Lung (tissue), 11 donors: ENCODE measurements at regions not wholly inside any gene's neighbourhood (a gene's known extent, or its start where the extent isn't known, plus 50 kb on each side); places are given as distances from the start of the nearest gene placed in this dataset.

Source experiments
- ATAC-seq: fragments of 200-7000 bp; cut with Tn5 transposase; one replicate; pipeline ENCODE4 v1.9.1; 2020; ENCODE audit warnings: moderate number of reproducible peaks; ENCODE audit not compliant: insufficient read depth, low FRiP score
- DNase-seq, 3 donors: peaks; one replicate each; pipeline ENCODE4 v3.0.0-alpha.2; 2013 to 2017
- H3K27ac ChIP-seq, 2 donors: one replicate each; pipeline ENCODE4 v1.5.1; 2013; ENCODE audit warnings: mild to moderate bottlenecking in 2 of 2, moderate library complexity in 2 of 2, control low read depth in 1 of 2, inconsistent platforms in 1 of 2, low read depth in 1 of 2, low read length in 1 of 2
- H3K27me3 ChIP-seq, 3 donors: one replicate each; pipeline ENCODE4 v1.5.1; 2013; ENCODE audit warnings: low read length in 2 of 3; ENCODE audit not compliant: control insufficient read depth in 3 of 3, insufficient read depth in 3 of 3
- H3K36me3 ChIP-seq, 4 donors: one replicate each; pipeline ENCODE4 v1.5.1; 2013; ENCODE audit warnings: low read length in 4 of 4, mild to moderate bottlenecking in 1 of 4, moderate library complexity in 1 of 4; ENCODE audit not compliant: control insufficient read depth in 4 of 4, insufficient read depth in 4 of 4
- H3K4me1 ChIP-seq, 5 donors: one replicate each; pipeline ENCODE4 v1.5.1; 2013; ENCODE audit warnings: low read length in 5 of 5, mild to moderate bottlenecking in 2 of 5, moderate library complexity in 1 of 5; ENCODE audit not compliant: control insufficient read depth in 5 of 5, insufficient read depth in 5 of 5
- H3K4me3 ChIP-seq: one replicate; pipeline ENCODE4 v1.5.1; 2013; ENCODE audit warnings: mild to moderate bottlenecking, control low read depth, moderate library complexity
- H3K9ac ChIP-seq, 2 donors: one replicate each; pipeline ENCODE4 v1.5.1; 2013; ENCODE audit warnings: low read length in 2 of 2, control low read depth in 1 of 2; ENCODE audit not compliant: insufficient read depth in 1 of 2
- H3K9me3 ChIP-seq, 4 donors: one replicate each; pipeline ENCODE4 v1.5.1; 2013; ENCODE audit warnings: low read length in 3 of 4, mild to moderate bottlenecking in 1 of 4, moderate library complexity in 1 of 4; ENCODE audit not compliant: control insufficient read depth in 4 of 4, insufficient read depth in 3 of 4
- WGBS, 2 donors: extraction: QIAGEN DNeasy Blood & Tissue Kit; methylation state at CpG; one replicate each; pipeline ENCODE4 v1.1.7; 2013; 5-methylcytosine and 5-hydroxymethylcytosine counted together
- TF ChIP-seq, protein P1 (sequence below): IDR thresholded peaks from 2 replicates; pipeline ENCODE4 v1.5.1; 2012; ENCODE audit warnings: mild to moderate bottlenecking; ENCODE audit errors: control extremely low read depth, extremely low read depth
- donor health status: control.
- donor health status: control.
- donor health status: Bipolar disorder and iron deficiency.
- donor health status: healthy.
- donor health status: DM: yes; HTN: yes; CAD: no.

DNA sequence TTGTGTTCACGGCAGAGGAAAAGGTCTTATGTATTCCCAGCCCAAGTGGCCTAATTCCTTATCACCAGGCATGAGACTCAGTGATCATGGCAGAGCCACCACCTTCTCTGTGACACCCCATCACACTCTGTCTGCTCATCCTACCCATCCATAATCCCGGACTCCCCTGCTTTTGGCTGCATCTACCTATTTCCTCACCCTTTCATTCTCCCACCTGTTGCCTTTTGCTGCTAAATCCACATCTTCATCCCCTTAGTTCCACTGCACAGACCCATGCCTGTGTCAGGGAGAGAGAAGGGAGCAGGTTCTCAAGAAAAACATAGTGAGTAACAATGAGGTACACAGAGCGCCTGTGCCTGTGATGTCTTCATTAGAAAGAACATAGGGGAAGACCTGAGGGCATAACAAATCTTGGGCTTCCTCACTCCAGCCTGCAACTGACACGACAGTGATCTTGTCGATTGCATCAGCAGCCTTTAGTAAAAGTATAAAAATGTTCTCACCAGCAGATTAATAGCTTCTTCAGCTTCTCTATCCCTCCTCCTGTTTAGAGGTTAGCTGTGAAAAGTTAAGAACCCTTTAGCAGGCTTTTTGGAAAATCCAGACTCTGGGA is 246.5 kb upstream of the SPRED2 start:
- H3K36me3 ChIP-seq, result no peaks in the 10 kb centered on the region
- 85 to 93% methylated on average over 5 of the region's 5 CpGs for WGBS, 2 donors
- TF ChIP-seq, protein P1, sequence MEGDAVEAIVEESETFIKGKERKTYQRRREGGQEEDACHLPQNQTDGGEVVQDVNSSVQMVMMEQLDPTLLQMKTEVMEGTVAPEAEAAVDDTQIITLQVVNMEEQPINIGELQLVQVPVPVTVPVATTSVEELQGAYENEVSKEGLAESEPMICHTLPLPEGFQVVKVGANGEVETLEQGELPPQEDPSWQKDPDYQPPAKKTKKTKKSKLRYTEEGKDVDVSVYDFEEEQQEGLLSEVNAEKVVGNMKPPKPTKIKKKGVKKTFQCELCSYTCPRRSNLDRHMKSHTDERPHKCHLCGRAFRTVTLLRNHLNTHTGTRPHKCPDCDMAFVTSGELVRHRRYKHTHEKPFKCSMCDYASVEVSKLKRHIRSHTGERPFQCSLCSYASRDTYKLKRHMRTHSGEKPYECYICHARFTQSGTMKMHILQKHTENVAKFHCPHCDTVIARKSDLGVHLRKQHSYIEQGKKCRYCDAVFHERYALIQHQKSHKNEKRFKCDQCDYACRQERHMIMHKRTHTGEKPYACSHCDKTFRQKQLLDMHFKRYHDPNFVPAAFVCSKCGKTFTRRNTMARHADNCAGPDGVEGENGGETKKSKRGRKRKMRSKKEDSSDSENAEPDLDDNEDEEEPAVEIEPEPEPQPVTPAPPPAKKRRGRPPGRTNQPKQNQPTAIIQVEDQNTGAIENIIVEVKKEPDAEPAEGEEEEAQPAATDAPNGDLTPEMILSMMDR, result no peak
- DNase-seq (no peak), ATAC-seq (no peak)
- no peak overlapping the region for H3K9ac ChIP-seq
- no peak overlapping the region for H3K4me3 ChIP-seq
- H3K27me3 ChIP-seq, result no peaks in the 10 kb centered on the region
- H3K9me3 ChIP-seq, result peaks cover 0 to 5% (median 0%) of the 10 kb centered on the region in 4 donors
- no peaks in the 10 kb centered on the region for H3K4me1 ChIP-seq
- no peak overlapping the region for H3K27ac ChIP-seq

DNA sequence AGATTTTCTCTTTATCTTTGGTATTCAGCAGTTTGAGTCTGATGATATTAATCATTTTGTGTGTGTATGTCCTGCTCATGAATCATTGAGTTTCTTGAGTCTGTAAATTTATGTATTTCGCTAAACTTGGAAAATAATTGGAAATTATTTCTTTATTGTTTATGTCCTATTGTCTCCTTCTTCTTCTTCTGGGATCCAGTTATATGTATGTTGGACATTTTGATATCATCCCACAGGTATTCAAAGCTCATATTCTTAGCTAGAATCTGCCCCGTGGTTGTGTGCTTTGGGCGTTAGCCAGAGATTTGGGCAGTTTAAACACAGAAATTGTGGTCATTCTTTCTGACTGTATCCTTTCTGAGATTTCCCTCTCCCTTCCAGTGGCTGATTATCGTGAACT is 243.0 kb upstream of the SPRED2 start:
- Histone ChIP-seq H3K9me3 (peaks cover 0 to 5% (median 2%) of the 10 kb centered on the region in 4 donors), H3K36me3 (no peaks in the 10 kb centered on the region), H3K27me3 (no peaks in the 10 kb centered on the region), H3K4me1 (no peaks in the 10 kb centered on the region), H3K9ac (no peak overlapping the region), H3K27ac (no peak overlapping the region), H3K4me3 (no peak overlapping the region)
- no peak for ATAC-seq
- TF ChIP-seq, protein P1, result no peak
- DNase-seq, result no peak
- WGBS, 2 donors, result 91 to 94% methylated on average over 4 of the region's 4 CpGs

DNA sequence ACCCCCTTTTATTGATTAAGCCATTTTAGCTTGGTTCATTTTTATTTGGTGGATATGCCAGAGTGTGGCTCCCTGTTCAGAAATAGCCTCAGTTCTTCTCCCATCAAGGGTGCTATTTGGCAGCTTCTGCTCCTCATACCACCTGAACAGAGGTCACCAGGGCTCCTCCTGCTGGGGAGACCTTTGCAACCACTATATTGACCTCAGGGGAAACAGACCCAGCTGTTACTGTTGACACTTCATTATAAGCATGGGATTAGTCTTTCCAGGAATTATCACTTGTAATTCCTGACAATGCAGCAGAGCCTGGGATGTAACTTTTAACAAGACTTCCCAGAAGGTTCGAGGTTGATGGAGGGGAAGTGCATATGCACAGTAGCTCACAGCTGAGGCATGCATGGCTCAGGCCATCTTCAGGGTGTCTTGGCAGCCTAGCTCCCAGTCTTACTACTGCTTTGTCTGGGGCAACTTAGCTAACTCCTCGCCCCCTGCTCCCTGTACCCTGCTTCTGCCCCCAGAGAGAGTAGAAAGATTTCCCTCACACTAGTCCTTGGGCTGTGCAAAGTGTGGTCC is 239.4 kb upstream of the SPRED2 start:
- 31 to 62% methylated on average over 2 of the region's 2 CpGs for WGBS, 2 donors
- Histone ChIP-seq H3K27ac (no peak overlapping the region), H3K36me3 (no peaks in the 10 kb centered on the region), H3K4me1 (no peaks in the 10 kb centered on the region), H3K9ac (no peak overlapping the region), H3K4me3 (no peak overlapping the region), H3K9me3 (peaks cover 0 to 17% (median 10%) of the 10 kb centered on the region in 4 donors), H3K27me3 (no peaks in the 10 kb centered on the region)
- ATAC-seq (no peak), DNase-seq (no peak)
- TF ChIP-seq, protein P1, result no peak
